Vagina (tissue), 2 donors: ENCODE measurements at regions not wholly inside any gene's neighbourhood (a gene's known extent, or its start where the extent isn't known, plus 50 kb on each side); places are given as distances from the start of the nearest gene placed in this dataset.

ENCODE experiments used
- POLR2A ChIP-seq, 2 donors: fragments of 450-650 bp; IDR thresholded peaks; one replicate each; pipeline ENCODE4 v1.6.1; 2017; ENCODE audit warnings: antibody characterized with exemption in 2 of 2, mild to moderate bottlenecking in 2 of 2, moderate library complexity in 2 of 2
- POLR2AphosphoS5 ChIP-seq, 2 donors: sonication (generic); formaldehyde crosslinking; IDR thresholded peaks; one replicate each; pipeline ENCODE4 v1.9.0; 2017; ENCODE audit warnings: antibody characterized with exemption in 2 of 2, mild to moderate bottlenecking in 2 of 2, low read depth in 1 of 2; ENCODE audit not compliant: insufficient read depth in 1 of 2
- TF ChIP-seq, protein P1 (sequence below), 3 experiments: fragments of 450-650 bp in 2 of 3; fragments of 200-600 bp in 1 of 3; sonication (generic) in 1 of 3; IDR thresholded peaks; one replicate each; pipeline ENCODE4 v1.5.1; 2017 to 2019; ENCODE audit warnings: antibody characterized with exemption in 3 of 3, mild to moderate bottlenecking in 2 of 3, moderate library complexity in 2 of 3

DNA sequence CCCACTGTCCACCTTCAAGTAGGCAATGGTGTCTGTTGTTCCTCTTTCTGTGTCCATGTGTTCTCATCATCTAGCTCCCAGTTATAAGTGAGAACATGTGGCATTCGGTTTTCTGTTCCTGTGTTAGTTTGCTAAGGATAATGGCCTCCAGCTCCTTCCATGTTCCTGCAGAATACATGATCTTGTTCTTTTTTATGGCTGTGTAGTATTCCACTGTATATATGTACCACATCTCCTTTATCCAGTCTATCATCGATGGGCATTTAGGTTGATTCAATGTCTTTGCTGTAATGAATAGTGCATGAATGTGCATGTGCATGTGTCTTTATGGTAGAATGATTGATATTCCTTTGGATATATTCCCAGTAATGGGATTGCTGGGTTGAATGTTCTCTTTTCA, 123.3 kb upstream of the LHX5 start:
- TF ChIP-seq, protein P1, sequence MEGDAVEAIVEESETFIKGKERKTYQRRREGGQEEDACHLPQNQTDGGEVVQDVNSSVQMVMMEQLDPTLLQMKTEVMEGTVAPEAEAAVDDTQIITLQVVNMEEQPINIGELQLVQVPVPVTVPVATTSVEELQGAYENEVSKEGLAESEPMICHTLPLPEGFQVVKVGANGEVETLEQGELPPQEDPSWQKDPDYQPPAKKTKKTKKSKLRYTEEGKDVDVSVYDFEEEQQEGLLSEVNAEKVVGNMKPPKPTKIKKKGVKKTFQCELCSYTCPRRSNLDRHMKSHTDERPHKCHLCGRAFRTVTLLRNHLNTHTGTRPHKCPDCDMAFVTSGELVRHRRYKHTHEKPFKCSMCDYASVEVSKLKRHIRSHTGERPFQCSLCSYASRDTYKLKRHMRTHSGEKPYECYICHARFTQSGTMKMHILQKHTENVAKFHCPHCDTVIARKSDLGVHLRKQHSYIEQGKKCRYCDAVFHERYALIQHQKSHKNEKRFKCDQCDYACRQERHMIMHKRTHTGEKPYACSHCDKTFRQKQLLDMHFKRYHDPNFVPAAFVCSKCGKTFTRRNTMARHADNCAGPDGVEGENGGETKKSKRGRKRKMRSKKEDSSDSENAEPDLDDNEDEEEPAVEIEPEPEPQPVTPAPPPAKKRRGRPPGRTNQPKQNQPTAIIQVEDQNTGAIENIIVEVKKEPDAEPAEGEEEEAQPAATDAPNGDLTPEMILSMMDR (IDR thresholded peaks at IDR 0.05) = no peak
- TF ChIP-seq POLR2AphosphoS5 (IDR thresholded peaks at IDR 0.05; ENCODE audit: insufficient read depth in 1 of 2, low read depth in 1 of 2) (no peak), POLR2A (IDR thresholded peaks at IDR 0.05) (no peak)
